ENCODE measurements at regions not wholly inside any gene's neighbourhood (a gene's known extent, or its start where the extent isn't known, plus 50 kb on each side); places are given as distances from the start of the nearest gene placed in this dataset.
A peak's percentile ranks its signal among the peaks of the same experiment; 100 is the strongest.

GRCh38 chr4:82235346-82235745 lies 138.4 kb downstream of the HNRNPD start:
- H3K4me1 ChIP-seq, result peaks cover 0 to 3% (median 0%) of the 10 kb centered on the region in 6 donors
- no peaks in the 10 kb centered on the region for H3K36me3 ChIP-seq
- H3K27me3 ChIP-seq (replicated peaks in 1 of 7), result no peaks in the 10 kb centered on the region
- H3K4me3 ChIP-seq, result no peak overlapping the region
- DNase-seq, result no peak
- intact Hi-C loops (cut with DNase I; ENCODE audit: low total_unique reads), result no loop called here
- H3K27ac ChIP-seq, result no peak overlapping the region
- 59 to 89% (median 69%) methylated on average over 1 of the region's 1 CpG for WGBS, 5 donors
- TF ChIP-seq POLR2A (IDR thresholded peaks at IDR 0.05), result no peak
- no peak for TF ChIP-seq POLR2AphosphoS5 (IDR thresholded peaks at IDR 0.05)
- no peak for TF ChIP-seq CTCF (IDR thresholded peaks at IDR 0.05 in 8 of 11, conservative IDR thresholded peaks at IDR 0.05 in 3 of 11)
- peaks cover 0 to 5% (median 0%) of the 10 kb centered on the region in 8 donors for H3K9me3 ChIP-seq

GRCh38 chr4:82232891-82233290 lies 140.9 kb downstream of the HNRNPD start:
- Histone ChIP-seq H3K4me3 (no peak overlapping the region), H3K4me1 (peaks cover 0 to 10% (median 0%) of the 10 kb centered on the region in 6 donors), H3K27me3 (replicated peaks in 1 of 7) (no peaks in the 10 kb centered on the region), H3K9me3 (peaks cover 0 to 5% (median 0%) of the 10 kb centered on the region in 8 donors), H3K27ac (no peak overlapping the region), H3K36me3 (no peaks in the 10 kb centered on the region)
- no peak for TF ChIP-seq POLR2A (IDR thresholded peaks at IDR 0.05)
- TF ChIP-seq CTCF (IDR thresholded peaks at IDR 0.05 in 8 of 11, conservative IDR thresholded peaks at IDR 0.05 in 3 of 11), result no peak
- no peak for TF ChIP-seq POLR2AphosphoS5 (IDR thresholded peaks at IDR 0.05)
- DNase-seq, result no peak
- WGBS, 5 donors, result 77 to 83% (median 79%) methylated on average over 1 of the region's 1 CpG
- intact Hi-C loops (cut with DNase I; ENCODE audit: low total_unique reads), result no loop called here

GRCh38 chr4:82231806-82232205 lies 142.0 kb downstream of the HNRNPD start:
- H3K4me3 ChIP-seq, result no peak overlapping the region
- TF ChIP-seq POLR2A (IDR thresholded peaks at IDR 0.05) (no peak), CTCF (IDR thresholded peaks at IDR 0.05 in 8 of 11, conservative IDR thresholded peaks at IDR 0.05 in 3 of 11) (no peak), POLR2AphosphoS5 (IDR thresholded peaks at IDR 0.05) (no peak)
- no peaks in the 10 kb centered on the region for H3K36me3 ChIP-seq
- H3K27me3 ChIP-seq (replicated peaks in 1 of 7), result no peaks in the 10 kb centered on the region
- peaks cover 0 to 10% (median 0%) of the 10 kb centered on the region in 6 donors for H3K4me1 ChIP-seq
- DNase-seq, result no peak
- intact Hi-C loops (cut with DNase I; ENCODE audit: low total_unique reads), result no loop called here
- peaks cover 0 to under 1% (median 0%) of the 10 kb centered on the region in 8 donors for H3K9me3 ChIP-seq
- H3K27ac ChIP-seq, result no peak overlapping the region

- TF ChIP-seq POLR2A (IDR thresholded peaks at IDR 0.05) (no peak), POLR2AphosphoS5 (IDR thresholded peaks at IDR 0.05) (no peak), CTCF (IDR thresholded peaks at IDR 0.05 in 8 of 11, conservative IDR thresholded peaks at IDR 0.05 in 3 of 11) (no peak)
- intact Hi-C loops (cut with DNase I; ENCODE audit: low total_unique reads), result no loop called here
Observed at GRCh38 chr4:82230306-82230705, 143.5 kb downstream of the HNRNPD start.

More at GRCh38 chr4:82230306-82230705, 143.5 kb downstream of the HNRNPD start:
- H3K4me3 ChIP-seq, result no peak overlapping the region
- no peaks in the 10 kb centered on the region for H3K36me3 ChIP-seq
- no peaks in the 10 kb centered on the region for H3K9me3 ChIP-seq
- no peak for DNase-seq
- WGBS, 5 donors, result 39 to 79% (median 59%) methylated on average over 4 of the region's 4 CpGs
- peaks cover 0 to 10% (median 0%) of the 10 kb centered on the region in 6 donors for H3K4me1 ChIP-seq
- peak overlapping the region in 2 of 8 donors; percentile 1 to 19 for H3K27ac ChIP-seq
- H3K27me3 ChIP-seq (replicated peaks in 1 of 7), result no peaks in the 10 kb centered on the region

Data from spleen (tissue), 11 donors.